ENCODE measurements at regions not wholly inside any gene's neighbourhood (a gene's known extent, or its start where the extent isn't known, plus 50 kb on each side); places are given as distances from the start of the nearest gene placed in this dataset.
"Not testable (repeated sequence)": the region's sequence is repeated elsewhere in the genome, so short reads cannot be mapped to it uniquely, and the experiment has no call there.

DNA sequence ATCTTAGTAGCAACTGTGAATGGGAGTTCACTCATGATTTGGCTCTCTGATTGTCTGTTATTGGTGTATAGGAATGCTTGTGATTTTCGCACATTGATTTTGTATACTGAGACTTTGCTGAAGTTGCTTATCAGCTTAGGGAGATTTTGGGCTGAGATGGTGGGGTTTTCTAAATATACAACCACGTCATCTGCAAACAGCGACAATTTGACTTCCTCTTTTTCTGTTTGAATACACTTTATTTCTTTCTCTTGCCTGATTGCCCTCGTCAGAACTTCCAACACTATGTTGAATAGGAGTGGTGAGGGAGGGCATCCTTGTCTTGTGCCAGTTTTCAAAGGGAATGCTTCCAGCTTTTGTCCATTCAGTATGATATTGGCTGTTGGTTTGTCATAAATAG, 1883.1 kb upstream of the TENM3 start:
- not testable (repeated sequence) for DNase-seq

DNA sequence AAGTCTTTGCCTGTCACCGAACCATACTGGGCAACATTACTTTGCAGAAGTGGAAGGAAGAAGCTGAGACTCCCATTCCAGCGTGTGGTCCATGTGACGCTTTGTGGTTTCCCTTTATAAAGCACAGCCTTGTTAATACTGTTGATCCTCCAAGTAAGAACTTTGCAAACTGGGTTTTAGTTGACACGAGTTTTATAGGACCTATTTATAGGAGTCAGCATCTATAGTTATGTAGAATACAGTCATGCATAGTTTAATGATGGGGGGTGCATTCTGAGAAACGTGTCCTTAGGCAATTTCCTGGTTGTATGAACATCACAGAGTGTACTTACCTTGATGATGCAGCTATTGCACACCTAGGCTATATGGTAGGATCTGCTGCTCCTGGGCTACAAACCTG, 1879.4 kb upstream of the TENM3 start:
- DNase-seq, result no peak

DNA sequence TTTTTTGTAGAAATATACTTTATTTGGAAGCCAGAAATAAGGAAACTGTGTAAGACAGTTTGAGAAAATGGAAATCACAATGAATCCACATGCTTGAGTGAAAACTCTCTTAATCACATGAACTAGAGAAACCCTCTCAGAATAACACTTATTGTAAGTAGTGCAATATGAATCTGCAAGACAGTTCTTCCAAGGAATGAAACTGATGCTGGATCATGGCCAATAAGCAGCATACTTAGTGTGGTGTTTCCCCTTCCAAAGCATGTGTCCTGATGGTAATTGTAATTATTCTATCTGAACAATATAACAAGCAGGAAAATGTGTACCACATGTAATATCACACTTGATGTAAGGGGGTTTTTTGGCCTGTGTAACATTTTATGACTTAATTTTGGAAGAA, 1870.5 kb upstream of the TENM3 start:
- DNase-seq, result no peak

DNA sequence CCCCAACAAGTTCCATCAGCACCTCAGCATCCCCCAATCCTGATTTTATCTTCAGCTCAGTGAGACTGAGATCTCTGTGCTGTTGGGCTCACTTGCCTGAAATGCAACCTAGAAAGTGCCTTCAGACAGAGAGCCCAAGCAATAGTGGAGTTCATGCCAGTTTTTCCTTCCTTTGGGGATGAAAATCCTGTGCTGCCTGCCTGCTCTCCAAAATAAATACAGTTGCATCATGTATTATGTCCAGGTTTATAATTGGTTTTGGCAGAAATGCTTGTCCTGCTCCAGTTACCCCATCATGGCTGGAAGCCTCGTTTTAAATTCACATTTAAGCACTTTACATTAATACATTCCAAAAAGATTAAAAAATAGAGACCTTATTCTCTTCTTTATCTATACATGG, 1865.5 kb upstream of the TENM3 start:
- DNase-seq, result no peak

DNA sequence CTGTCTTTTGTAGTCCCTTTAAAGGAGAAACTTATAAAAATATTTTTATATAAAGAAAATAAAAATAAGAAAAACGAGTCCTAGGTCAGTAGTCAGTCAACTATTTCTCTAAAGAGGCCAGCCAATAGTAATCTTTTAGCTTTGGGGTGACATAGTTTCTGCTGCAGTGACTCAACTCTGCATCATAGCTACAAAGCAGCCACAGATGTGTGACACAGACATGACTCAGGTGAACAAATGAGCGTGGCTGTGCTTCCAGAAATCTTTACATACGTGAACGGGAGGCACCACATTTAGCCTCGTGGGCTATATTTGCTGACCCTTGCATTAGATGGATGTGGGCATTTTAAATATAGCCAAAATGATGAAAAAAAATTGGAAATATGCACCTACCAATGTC, 1862.5 kb upstream of the TENM3 start:
- DNase-seq, result no peak

DNA sequence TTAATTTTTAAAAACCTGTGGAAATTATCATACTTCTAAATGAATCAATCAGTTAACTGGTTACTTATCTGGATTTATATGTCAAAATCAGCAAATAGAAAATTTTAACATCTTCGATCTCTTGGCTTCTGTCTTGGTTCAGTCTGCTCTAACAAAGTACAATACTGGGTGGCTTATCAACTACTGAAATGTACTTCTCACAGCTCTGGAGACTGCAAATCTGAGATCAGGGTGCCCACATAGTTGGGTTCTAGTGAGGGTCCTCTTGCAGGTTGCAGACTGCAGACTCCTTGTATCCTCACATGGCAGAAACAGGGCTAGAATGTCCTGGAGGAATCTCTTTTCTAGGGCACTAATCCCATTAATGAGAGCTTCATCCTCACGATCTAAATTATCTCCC, 1851.6 kb upstream of the TENM3 start:
- no peak for DNase-seq

DNA sequence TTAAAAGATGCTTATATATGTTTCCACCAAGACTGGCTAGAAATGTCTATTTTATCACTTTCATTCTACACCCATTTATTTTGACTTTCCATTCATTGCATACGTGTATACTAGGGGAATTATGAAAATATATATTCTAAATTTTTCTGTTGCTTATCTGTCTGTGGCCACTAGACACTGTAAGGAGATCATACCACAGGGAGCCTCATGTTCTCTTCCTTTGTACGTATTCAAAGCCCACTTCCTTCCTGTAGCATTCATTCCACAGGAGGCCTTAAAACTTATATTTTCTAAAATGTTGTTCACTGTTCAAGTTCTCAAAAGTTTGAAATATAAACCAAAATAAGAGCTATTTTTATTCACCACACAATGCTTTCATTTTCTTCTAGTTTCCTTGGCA, 1848.9 kb upstream of the TENM3 start:
- DNase-seq, result no peak

DNA sequence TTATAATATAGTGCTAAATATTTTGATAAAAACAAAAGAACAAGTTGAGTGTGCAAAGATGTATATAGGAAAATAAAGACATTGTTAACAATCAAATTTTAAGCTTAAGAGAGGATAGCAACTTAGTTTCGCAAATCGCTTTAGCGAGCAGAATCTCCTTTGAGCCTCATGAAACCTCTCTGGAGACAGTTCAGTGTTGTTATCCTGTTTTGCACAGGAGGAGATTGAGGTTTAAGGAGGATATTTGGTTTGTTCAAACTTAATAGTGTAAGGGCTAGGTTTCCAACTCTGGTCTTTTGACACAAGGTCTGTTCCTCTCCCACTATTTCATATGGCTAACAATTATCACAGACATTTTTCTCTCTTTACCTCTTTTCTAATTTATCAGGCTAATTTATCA, 1848.5 kb upstream of the TENM3 start:
- DNase-seq, result no peak

DNA sequence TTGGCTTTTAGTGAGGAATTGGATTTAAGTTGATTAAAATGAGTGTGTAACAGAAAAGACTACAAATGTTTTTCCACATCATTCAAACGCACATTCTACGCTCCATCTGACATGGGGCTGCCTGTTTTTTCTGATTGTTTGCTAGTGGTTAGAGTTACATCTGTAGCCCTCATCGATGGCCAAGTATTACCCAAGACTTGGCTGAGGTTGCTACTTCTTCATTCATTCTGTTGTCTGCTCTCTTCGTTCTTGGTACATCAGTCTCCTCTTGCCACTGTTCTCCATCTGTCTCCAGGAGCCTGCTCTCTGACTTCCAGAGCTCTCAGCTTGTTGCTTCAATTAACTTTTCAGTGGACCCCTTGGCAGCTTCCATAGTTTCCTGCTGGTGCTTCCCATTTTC, 1844.6 kb upstream of the TENM3 start:
- no peak for DNase-seq

DNA sequence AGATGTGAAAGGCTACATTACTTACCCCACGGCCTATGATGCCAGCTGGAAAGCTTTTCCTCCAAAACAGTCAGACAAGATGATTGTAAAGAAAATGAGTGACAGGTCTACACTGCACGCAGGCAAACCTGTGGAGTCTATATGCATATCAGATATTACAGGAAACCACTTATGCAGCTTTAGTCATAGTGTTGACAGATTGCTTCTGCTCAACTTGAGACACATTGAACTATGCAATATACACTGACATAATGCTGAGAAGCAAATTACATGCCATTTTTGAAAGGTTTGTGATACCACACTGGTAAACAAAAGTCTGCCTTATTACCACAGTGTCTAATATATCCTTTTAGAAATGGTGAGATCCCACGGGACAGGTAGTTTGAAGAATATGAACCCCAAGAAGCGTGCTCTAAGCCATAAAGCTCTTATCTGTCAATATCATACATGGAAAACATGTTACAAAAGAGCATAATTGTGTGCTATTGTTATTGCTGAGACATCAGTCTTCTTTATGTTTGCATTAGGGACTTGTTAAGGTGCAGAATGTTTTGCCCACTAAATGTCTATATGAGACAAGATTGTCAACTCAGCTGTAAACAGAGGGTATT, 1835.8 kb upstream of the TENM3 start:
- DNase-seq, result peak; percentile 20

DNA sequence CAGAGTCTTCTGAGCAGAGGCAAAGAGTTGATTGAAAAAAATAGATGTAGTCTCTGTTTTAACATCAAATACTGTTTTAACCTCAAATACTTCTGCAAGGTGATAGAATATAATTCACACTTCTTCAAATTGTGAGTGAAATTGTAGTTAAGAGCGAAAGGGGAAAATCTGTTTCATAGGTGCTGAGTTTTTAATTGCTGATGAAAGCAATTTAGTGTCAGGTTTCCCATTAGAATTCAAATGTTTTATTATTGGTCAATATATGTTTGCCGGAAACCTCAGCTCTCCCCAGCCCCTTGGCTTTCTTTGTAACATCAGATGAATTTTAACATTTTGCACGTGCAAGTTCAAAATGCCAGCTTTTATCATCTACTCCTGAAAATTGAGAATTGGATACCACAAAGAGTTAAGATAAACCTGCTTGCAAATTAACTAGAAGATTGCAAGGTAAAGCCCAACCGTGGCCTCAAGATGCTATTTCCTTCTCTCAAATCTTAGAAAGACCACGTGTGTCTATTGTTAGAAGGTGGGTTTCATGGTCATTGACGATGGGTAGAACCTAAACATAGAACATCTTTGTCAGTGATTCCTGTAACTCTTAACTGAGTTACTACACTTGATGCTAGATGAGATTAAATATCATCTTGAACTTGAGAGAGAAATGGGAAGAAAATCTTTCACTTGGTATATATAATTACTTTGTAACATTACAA, 1824.2 kb upstream of the TENM3 start:
- DNase-seq, result no peak

DNA sequence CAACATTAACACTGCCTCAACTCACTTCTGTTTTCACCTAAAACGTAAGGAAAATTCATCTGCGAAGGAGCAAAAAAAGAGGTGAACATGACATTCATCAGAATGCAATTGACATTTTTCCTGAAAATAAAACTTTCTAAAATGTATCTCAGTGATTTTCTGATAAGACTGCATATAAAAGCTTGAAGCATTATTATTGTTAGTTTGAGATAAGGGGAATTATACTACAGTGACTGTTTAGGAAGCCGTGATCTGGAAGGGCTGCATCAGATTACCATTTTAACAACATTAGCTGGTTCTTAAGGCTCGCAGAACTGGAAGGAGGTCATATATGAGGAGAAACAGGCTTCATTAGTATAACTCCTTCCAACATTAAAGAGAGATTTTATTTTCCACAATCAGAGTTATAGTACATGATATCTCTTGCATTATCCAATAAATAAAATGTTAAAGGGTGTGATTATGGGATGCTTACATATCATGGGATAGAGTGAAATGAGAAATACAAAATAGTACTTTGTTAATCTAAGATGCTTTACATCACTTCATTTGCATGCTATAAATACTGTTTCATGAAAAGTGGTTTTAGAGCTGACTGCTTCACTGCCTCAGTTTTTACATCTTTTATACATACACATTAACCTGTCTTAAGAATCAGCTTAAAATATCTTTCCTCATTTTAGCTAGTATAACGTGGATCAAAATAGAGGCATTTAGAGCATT, 1820.1 kb upstream of the TENM3 start:
- DNase-seq, result no peak

DNA sequence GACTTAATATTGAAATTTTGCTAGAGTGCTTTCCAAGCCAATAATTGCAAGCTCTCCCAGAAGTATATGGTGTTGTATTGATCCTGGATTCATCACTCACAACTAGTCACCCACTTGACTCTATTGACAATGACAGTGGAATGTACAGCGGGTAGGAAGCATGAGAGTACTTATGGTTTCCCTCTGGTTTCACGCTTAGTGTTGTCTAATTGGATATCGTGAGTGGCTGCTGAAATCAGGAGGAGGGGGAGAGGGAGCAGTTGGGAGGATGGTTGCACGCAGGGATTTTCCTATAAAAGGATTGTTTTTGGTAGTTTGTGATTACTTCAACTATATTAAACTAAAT, 1819.5 kb upstream of the TENM3 start:
- no peak for DNase-seq

DNA sequence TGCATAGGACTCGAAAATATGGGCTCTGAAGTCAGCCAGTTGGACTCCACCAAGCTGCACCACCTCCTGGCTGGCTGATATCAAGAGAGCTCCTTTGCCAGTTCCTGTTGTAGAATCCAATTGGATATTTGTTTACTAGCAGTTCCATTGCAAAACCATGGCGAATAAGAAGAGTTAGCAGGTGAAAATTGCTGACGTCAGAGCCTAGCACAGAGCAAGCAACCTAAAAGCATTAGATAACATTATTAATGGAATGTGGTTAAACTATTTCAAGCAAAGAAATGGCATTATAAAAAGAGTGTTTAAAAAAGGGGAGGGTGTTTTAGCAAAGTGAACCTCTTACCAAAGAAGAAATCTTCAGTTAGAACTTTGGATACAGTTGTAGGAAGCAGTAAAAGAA, 1816.3 kb upstream of the TENM3 start:
- no peak for DNase-seq

DNA sequence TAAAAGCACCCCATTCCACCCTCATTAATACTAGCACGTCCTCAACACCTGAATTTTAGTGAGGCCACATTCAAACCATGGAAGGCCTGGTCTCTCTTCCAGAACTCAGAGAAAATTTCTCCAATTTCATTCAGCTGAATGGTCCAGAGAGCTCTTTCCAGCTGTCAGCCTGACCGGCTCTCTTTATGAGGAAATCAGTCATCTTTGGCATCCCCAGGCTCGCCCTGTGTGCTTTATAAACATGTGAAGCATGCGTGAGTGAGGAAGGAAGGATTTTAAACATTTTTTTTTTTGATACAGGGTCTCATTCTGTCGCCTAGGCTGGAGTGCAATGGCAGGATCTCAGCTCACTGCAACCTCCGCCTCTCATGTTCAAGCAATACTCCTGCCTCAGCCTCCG, 1812.9 kb upstream of the TENM3 start:
- no peak for DNase-seq

DNA sequence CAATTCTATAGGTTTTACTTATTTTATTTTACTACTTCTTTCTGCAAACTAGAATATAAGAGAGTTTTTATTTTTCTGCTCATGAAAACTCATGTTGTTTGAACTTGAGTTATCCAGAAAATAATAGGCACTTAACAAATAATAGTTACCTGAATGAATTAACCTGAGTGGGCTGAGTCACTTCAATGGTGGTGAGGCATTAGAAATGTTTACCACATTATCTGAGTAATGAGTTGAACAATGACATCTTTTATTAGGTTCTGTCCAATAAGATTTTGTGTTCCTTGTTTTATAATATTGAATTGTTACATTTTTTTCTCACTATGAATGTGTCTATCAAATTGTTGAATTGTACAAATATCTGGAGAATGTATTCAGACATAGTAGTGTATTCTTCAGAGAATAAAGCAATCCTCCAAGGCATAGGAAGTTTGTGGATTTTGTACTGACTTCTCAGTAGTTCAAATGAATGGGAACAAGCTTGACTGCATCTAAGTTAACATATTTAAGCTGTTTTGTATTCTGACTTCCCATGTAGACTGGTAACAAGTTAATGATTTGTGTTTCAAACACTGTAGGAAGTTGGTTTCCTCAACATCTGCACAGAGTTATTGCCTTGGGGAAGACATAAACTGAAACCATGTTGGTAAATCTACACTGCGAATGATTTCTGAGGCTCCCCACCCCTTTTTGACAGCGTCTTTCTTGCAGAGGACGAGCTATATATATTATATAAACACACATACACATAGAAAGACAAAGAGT, 1808.9 kb upstream of the TENM3 start:
- DNase-seq, result no peak

DNA sequence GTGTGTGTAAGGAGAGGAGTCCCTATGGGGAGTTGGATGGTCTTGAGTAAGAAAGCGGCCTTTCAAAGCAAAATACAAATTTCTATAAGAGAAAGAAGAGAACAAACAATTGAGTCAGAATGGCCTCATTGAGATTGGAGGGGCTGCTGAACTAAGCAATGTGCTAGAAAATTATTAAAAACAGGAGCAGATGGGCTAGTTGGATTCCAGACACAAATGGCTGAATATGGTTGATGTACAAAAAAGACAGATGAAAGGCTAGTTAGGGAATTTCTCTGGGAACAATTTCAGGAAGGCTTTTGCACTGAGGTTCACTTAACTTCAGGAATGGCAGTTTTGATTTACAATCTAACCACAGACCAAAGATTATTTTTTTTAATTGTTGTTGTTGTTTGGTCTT, 1806.8 kb upstream of the TENM3 start:
- DNase-seq, result no peak

DNA sequence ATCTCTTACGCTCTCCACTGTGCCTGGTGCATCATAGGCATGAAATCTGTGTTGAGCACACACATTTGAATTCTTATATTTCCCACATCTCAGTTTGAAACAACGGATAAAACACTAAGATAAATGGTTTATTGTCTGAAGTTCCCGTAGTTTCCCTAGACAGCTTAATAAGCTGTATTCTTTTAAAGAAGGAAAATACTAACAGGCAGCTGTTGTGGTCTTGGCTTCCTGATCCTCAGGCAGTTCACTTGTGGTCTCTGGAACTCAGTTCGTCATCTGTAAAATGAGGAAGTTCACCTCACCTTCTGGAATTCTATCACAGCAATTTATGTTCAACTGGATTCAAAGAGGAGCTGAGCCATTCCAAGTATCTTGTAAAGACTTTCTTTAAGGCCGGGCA, 1805.6 kb upstream of the TENM3 start:
- DNase-seq, result no peak

DNA sequence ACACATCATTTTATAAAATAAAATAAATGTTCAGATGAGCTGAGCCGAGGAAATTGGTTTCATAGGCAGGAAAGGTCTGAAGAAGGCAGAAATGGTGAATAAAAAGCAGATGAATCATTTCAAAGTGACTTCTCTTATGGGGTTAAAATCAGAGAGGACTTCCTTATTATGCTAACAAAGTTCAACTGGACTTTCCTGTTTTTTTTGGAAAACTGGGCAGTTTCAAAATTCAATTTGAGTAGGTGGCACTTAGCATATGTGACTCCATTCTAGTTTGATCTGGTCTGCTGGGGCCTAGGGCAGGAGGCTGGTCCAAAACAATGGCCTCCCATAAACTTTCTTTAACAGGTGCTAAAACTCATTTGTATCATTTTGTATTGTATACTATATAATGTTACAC, 1794.9 kb upstream of the TENM3 start:
- DNase-seq, result no peak

DNA sequence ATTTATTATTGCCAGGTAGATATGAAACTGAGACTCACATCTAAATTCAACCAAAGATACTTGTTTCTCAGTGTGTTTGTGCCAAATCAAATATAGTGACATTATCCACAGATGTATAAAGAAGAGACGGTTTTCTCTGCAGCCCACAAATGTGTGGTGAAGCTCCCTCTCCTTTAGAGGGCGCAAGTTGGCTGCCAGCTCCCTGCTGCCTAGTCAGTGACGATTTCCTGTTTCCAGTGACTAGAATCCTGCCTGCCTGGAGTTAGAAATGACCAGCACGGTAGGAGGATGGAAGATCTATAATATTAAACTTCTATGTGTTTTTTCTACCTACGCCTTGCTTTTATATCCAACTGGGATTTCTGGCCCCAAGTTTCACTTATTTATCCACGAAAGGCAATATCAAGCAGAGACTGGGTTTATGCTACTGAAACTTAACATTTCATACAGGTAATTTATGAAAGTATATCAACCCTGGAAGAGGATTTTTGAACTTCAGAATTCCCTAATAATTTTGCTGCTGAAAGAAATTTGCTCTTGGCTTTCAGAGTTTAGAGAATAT, 1793.7 kb upstream of the TENM3 start:
- DNase-seq, result no peak

DNA sequence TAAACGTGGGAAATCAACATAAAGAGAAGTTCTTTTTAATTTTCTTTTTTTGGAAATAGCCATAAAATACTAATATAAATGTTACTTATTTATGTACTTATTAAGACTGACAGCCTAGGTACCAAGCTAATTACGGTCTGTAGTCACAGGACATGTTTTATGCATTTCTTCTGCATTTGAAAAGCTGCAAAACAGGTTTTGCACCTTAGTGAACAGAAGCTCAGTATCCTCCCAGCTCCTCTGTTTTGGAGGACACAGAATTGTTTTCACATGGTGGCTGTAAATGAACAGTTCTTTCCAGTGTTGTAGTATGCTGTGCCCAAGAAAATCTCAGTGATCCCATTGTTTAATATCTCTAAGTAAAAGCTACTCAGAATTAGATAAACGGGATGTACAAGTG, 1788.0 kb upstream of the TENM3 start:
- DNase-seq, result peak; percentile 30

DNA sequence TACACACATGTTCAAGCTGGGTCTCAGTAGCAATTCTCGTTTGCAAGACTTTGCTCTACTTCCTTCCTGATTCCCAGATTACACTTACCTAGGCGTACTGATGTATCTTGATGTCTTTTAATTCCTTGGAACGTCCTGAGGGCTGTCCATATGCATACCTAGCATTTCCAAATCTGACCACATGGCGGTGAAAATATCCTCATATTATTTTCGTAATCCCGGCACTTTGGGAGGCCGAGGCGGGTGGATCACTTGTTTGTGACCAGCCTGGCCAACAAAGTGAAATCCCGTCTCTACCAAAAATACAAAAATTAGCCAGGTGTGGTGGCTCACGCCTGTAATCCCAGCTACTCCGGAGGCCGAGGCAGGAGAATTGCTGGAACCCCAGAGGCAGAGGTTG, 1786.3 kb upstream of the TENM3 start:
- DNase-seq, result no peak

DNA sequence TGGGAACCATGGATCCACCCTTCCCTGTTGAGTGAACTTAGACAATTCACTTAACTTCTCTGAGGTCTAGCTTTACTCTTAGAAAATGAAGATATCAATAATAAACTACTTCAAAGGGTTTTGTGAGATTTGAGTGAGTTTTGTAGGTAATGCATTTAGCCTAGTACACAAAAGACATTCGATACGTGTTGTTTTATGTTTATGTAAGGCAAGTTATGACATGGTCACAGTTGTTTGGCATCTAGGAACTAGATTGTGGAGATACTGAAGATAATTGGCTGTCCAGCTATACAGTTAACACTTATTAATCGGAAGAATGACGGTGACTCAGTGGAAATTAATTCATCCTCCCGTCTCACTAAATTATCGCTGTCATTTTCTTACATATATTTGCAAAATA, 1781.1 kb upstream of the TENM3 start:
- no peak for DNase-seq

DNA sequence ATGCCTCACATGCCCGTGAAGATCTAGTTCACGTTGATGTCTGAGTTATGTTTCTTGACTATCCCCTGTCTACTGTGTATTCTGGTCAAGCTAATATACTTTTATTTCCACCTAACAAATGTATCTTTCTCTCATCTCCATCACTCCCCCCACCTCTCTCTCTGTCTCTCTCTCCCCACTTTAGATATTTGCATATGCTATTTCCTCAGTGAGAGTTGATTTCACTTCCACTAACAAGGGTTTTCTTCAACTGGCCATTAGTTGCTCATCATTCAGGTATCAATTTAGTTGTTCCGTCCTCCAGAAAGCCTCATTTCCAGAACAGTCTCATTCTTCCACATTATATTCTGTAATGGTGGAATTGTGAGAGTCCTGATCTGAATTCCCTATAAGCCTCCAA, 1777.8 kb upstream of the TENM3 start:
- no peak for DNase-seq
